OCI-M1 (cell line): ENCODE measurements at regions not wholly inside any gene's neighbourhood (a gene's known extent, or its start where the extent isn't known, plus 50 kb on each side); places are given as distances from the start of the nearest gene placed in this dataset.
A peak's percentile ranks its signal among the peaks of the same experiment; 100 is the strongest.

ENCODE experiments used
- DNase-seq: peaks from one replicate; lab custom pipeline; 2025; lab: John Stamatoyannopoulos, UW

DNA sequence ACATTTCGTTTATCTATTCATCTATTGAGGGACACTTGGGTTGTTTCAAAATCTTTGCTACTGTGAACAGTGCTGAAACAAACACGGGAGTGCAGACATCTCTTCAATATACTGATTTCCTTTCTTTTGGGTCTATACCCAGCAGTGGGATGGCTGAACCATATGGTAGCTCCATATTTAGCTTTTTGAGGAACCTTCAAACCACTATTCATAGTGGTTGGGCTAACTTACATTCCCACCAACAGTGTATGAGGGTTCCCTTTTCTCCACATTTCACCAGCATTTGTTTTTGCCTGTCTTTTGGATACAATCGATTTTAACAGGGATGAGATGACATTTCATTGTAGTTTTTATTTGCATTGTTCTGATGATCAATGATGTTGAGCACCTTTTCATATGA, 798.2 kb downstream of the UQCRFS1 start:
- no peak for DNase-seq

- no peak for DNase-seq
These were observed 803.1 kb downstream of the UQCRFS1 start for GRCh38 chr19:28409859-28410258.

DNA sequence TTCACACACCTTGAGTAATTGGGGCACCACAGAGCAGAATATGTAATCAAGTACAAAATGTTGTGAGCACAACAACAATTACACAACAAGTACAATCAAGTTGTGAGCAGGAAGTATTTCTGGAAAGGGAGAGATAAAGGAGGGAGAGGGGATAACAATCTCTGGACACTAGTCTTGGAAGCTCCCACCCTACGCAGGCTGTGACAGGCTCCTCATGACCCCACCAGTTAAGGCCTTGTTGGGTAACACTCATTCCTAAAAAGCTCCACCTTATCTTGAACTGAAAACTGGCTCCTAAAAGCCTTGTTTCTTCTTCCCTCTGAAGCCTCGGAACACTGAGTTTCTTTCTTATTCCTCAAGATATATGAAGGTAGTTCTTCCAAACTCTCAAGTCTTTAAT, 806.0 kb downstream of the UQCRFS1 start:
- DNase-seq: no peak

GRCh38 chr19:28405346-28405742, 807.6 kb downstream of the UQCRFS1 start:
- DNase-seq: no peak

GRCh38 chr19:28404472-28404871, 808.5 kb downstream of the UQCRFS1 start:
- no peak for DNase-seq

- no peak for DNase-seq
These were observed 809.3 kb downstream of the UQCRFS1 start for GRCh38 chr19:28403690-28404089.

GRCh38 chr19:28402701-28403290, 810.2 kb downstream of the UQCRFS1 start:
- DNase-seq: no peak

DNA sequence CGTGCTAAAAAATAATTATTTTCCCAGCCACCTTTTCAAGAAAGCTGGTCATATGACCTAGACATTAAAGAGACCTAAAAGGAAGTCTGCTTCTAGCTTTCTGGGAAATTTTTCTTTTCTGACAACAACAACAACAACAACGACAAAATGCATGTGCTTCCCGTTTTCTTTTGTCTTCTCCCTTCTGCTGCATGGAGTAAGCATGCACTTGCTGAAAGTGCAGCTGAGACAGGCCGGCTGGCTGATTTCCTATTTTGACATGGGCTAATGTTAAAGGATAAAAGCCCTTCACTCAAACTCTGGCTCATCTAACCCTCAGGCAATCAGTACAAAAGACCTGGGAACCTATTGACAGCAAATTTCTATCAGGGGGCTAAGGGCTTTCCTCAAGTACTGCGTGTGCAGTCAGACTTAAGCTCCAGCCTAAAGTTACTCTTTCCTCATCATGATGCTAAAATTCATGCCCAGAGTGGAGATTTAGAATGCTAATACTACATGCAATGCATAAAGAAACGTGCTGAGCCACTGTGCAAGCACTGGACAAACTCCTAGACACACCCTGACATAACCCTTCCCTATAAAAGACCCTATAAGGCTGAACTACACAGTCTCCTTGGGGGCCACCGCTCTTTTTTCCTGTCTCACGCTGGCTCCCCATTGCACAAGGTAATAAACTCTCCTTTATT, 811.1 kb downstream of the UQCRFS1 start:
- no peak for DNase-seq

- no peak for DNase-seq
These were observed 811.8 kb downstream of the UQCRFS1 start for GRCh38 chr19:28400953-28401671.

DNA sequence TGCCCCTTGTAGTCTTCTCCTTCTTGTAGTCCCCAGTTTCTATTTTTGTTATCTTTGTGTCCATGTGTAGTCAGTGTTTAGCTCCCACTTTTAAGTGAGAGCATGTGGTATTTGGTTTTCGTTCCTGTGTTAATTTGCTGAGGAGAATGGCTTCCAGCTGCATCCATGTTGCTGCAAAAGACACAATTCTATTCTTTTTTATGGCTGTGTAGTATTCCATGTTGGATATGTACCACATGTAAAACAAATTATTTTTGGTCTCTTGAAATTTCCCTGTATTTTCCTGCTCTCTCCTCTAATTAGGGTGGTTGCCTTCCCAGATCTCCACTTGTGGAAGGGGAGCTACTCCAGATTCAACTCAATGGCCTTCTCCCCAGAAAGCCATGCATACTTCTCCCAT, 813.8 kb downstream of the UQCRFS1 start:
- no peak for DNase-seq

DNA sequence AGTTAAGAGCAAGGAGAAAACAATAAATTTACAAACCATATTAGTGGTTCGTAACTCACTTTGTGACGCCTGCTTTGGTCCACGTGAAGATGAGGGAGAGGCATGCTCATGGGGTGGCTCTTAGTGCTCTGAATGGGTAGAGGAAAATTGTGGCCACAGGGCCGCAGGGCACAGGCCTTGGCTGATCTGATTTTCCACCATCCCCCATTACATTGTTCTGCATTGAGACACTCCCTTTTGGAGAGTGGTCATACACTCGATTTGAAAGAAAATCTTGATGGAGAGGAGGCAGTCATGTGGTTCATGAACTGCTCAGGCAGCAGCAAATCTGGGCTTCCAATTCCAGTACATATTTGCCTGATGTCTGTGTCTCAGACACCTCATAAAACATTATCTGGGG, 815.2 kb downstream of the UQCRFS1 start:
- no peak for DNase-seq

- DNase-seq: no peak
These were observed 815.6 kb downstream of the UQCRFS1 start for GRCh38 chr19:28397306-28397705.

DNA sequence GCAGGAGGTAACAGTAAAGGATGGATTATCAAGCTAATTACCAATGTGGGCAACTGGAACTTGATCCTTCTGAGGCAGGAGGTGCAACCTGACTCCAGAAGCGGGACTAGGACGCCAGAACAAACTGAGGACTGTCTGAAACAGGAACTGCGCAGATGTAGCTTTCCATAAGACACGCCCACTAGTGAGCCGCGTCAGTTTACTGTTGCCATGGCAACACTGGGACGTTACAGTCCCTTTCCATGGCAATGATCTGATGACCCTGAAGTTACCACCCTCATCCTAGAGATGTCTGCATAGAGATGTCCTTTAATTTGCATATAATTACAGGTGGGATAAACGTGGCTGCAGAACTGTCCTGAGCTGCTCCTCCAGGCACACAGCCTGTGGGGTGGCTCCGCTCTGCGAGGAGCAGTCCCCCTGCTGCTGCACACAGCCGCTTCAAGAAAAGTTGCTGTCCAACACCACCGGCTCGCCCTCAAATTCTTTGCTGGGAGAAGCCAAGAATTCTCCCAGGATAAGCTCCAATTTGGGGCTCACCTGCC, 816.6 kb downstream of the UQCRFS1 start:
- peak; percentile 32 for DNase-seq

DNA sequence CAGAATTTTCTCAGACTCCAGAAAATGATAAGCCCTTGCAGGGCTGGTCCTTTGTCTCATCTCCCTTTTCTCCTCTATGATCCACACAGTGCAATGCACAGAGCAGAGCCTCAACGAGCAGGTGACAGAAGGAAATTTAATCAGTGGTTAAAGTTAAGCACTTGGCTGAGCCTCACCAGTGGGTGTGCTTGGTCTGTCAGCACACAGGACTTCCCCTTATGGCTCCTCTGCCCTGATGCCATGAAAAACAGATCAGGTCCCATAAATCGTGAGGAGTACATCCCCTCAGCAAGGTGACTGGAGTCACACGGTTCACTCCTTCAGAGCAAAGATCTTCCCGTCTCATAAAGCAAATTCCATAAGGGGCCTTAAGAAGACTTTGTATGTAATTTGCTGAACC, 818.2 kb downstream of the UQCRFS1 start:
- DNase-seq: peak; percentile 45

DNA sequence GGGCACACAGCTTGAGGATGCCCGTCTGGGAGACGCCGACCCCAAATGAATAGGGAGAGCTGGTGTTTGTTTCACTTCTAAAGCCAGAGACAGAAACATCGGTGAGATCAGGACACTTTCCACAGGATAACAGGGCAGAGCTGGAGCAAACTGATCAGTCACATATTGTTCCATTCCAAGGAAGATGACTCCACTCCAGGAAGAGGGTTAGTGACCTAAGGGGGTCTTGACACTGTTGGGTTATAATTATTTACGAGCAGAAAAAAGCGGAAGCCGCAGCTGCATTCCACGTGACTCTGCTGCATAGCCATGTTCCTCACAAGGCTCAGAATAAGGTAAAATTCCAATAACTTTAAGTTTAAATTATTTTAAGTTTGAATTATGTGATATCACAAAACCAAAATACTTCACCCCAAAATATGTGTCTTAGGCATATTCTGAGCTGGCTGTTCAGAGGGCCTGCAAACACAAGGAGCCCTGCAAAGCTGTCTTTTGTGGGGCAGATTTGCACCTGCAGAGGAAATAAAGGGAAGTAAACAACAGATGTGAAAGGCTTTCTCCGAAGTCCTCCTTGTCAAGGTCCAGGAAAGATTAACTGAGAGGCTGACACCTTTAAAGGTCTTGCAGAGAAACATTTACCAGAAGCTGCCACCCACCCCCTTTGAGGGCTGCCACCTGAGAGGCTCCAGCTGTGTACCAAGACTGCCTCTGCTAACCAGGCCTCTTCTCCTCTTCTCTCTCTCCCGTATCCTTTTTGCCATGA, 819.2 kb downstream of the UQCRFS1 start:
- DNase-seq: peak; percentile 75

GRCh38 chr19:28388988-28389387, 824.0 kb downstream of the UQCRFS1 start:
- no peak for DNase-seq

GRCh38 chr19:28387507-28387906, 825.4 kb downstream of the UQCRFS1 start:
- DNase-seq: no peak

GRCh38 chr19:28386470-28386869, 826.5 kb downstream of the UQCRFS1 start:
- no peak for DNase-seq

DNA sequence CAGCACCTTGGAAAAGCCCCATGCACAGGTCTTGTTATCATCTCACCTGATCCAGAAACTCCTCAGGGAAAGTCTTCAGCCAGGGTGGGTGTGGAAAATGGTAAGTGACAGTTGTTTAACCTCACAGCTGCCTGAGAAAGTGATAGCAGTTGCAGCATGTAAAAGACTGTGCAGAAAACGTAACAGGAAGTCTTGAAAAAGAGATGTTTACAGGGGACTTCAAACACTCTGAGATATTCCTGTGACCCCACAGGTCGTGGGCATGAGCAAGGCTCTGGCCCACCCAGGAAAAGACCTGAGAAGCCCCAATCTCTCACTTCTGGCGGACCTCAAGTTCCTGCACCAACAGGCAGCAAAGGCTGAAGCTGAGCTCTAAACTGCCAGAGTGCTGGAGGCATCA, 826.9 kb downstream of the UQCRFS1 start:
- DNase-seq: peak; percentile 15

- DNase-seq: peak; percentile 46
These were observed 835.9 kb downstream of the UQCRFS1 start for GRCh38 chr19:28377077-28377476.

DNA sequence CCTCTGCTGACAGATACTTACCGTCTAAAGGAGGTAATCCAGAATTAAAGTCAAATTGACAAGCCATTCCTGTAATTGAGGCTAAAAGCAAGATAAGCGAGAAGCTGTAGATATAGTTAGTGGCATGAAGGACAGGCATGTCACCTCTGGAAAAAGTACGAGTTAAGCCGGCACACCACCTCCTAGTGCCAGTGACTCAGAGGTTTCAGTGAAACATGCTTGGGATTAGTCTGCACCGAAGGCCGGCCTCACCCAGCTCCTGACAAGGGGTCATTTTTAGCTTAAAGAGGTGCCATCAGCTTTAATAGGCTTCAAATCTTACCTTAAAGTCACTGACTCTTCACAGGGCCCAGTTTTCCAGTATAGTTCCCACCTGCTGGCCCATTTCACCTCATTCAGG, 838.0 kb downstream of the UQCRFS1 start:
- DNase-seq: no peak

- DNase-seq: no peak
These were observed 840.2 kb downstream of the UQCRFS1 start for GRCh38 chr19:28372576-28373247.
